ENCODE measurements at regions not wholly inside any gene's neighbourhood (a gene's known extent, or its start where the extent isn't known, plus 50 kb on each side); places are given as distances from the start of the nearest gene placed in this dataset.

- DNase-seq (ENCODE audit: low spot score) = no peak
Measured at GRCh38 chr9:119829186-119829585, 460.0 kb upstream of the BRINP1 start.

GRCh38 chr9:119827526-119827925 lies 458.3 kb upstream of the BRINP1 start:
- no peak for DNase-seq (ENCODE audit: low spot score)

GRCh38 chr9:119827126-119827525 lies 457.9 kb upstream of the BRINP1 start:
- no peak for DNase-seq (ENCODE audit: low spot score)

- DNase-seq (ENCODE audit: low spot score) = no peak
Measured at GRCh38 chr9:119818726-119819435, 449.6 kb upstream of the BRINP1 start.

GRCh38 chr9:119810645-119811429 lies 441.6 kb upstream of the BRINP1 start:
- no peak for DNase-seq (ENCODE audit: low spot score)

- no peak for DNase-seq (ENCODE audit: low spot score)
Measured at GRCh38 chr9:119803679-119804078, 434.4 kb upstream of the BRINP1 start.

- no peak for DNase-seq (ENCODE audit: low spot score)
Measured at GRCh38 chr9:119802621-119803020, 433.4 kb upstream of the BRINP1 start.

- DNase-seq (ENCODE audit: low spot score) = no peak
Measured at GRCh38 chr9:119802133-119802532, 432.9 kb upstream of the BRINP1 start.

GRCh38 chr9:119801311-119801710 lies 432.1 kb upstream of the BRINP1 start:
- DNase-seq (ENCODE audit: low spot score) = no peak

- DNase-seq (ENCODE audit: low spot score) = no peak
Measured at GRCh38 chr9:119795395-119795794, 426.2 kb upstream of the BRINP1 start.

- no peak for DNase-seq (ENCODE audit: low spot score)
Measured at GRCh38 chr9:119794836-119795235, 425.6 kb upstream of the BRINP1 start.

- no peak for DNase-seq (ENCODE audit: low spot score)
Measured at GRCh38 chr9:119793218-119793617, 424.0 kb upstream of the BRINP1 start.

- DNase-seq (ENCODE audit: low spot score) = no peak
Measured at GRCh38 chr9:119792242-119792641, 423.0 kb upstream of the BRINP1 start.

- no peak for DNase-seq (ENCODE audit: low spot score)
Measured at GRCh38 chr9:119789987-119790386, 420.8 kb upstream of the BRINP1 start.

GRCh38 chr9:119788921-119789320 lies 419.7 kb upstream of the BRINP1 start:
- DNase-seq (ENCODE audit: low spot score) = no peak

- no peak for DNase-seq (ENCODE audit: low spot score)
Measured at GRCh38 chr9:119781886-119782285, 412.7 kb upstream of the BRINP1 start.

GRCh38 chr9:119775410-119775809 lies 406.2 kb upstream of the BRINP1 start:
- DNase-seq (ENCODE audit: low spot score) = no peak

- DNase-seq (ENCODE audit: low spot score) = no peak
Measured at GRCh38 chr9:119773823-119774222, 404.6 kb upstream of the BRINP1 start.

- no peak for DNase-seq (ENCODE audit: low spot score)
Measured at GRCh38 chr9:119771341-119771740, 402.1 kb upstream of the BRINP1 start.

- DNase-seq (ENCODE audit: low spot score) = no peak
Measured at GRCh38 chr9:119768266-119768665, 399.0 kb upstream of the BRINP1 start.

- DNase-seq (ENCODE audit: low spot score) = no peak
Measured at GRCh38 chr9:119765632-119766175, 396.5 kb upstream of the BRINP1 start.

GRCh38 chr9:119763260-119763659 lies 394.0 kb upstream of the BRINP1 start:
- no peak for DNase-seq (ENCODE audit: low spot score)

GRCh38 chr9:119761812-119762211 lies 392.6 kb upstream of the BRINP1 start:
- DNase-seq (ENCODE audit: low spot score) = no peak
